Bronchial epithelial cell (primary cell): ENCODE measurements at regions not wholly inside any gene's neighbourhood (a gene's known extent, or its start where the extent isn't known, plus 50 kb on each side); places are given as distances from the start of the nearest gene placed in this dataset.
A peak's percentile ranks its signal among the peaks of the same experiment; 100 is the strongest.

Experiments used
- DNase-seq: peaks from one replicate; pipeline ENCODE4 v3.0.0-alpha.2; 2010; ENCODE audit warnings: low read depth
- FAIRE-seq: peaks from 2 replicates; lab custom pipeline; 2011; peaks lifted over from hg19 to GRCh38; lab: Jason Lieb, UNC
- H3K27me3 ChIP-seq: 2 replicates; pipeline ENCODE4 v1.5.1; 2011; ENCODE audit warnings: low read length; ENCODE audit not compliant: control insufficient read depth, insufficient read depth
- H3K36me3 ChIP-seq: 2 replicates; pipeline ENCODE4 v1.5.1; 2011; ENCODE audit warnings: low read length; ENCODE audit not compliant: control insufficient read depth, insufficient read depth
- H3K4me3 ChIP-seq: 2 replicates; pipeline ENCODE4 v1.5.1; 2011; ENCODE audit warnings: mild to moderate bottlenecking, low read depth, low read length, control low read depth
- TF ChIP-seq, protein P1 (sequence below): IDR thresholded peaks from 2 replicates; pipeline ENCODE4 v1.5.1; 2011; ENCODE audit warnings: mild to moderate bottlenecking, moderate library complexity, low read length, control low read depth, inconsistent platforms; ENCODE audit not compliant: insufficient read depth, severe bottlenecking

DNA sequence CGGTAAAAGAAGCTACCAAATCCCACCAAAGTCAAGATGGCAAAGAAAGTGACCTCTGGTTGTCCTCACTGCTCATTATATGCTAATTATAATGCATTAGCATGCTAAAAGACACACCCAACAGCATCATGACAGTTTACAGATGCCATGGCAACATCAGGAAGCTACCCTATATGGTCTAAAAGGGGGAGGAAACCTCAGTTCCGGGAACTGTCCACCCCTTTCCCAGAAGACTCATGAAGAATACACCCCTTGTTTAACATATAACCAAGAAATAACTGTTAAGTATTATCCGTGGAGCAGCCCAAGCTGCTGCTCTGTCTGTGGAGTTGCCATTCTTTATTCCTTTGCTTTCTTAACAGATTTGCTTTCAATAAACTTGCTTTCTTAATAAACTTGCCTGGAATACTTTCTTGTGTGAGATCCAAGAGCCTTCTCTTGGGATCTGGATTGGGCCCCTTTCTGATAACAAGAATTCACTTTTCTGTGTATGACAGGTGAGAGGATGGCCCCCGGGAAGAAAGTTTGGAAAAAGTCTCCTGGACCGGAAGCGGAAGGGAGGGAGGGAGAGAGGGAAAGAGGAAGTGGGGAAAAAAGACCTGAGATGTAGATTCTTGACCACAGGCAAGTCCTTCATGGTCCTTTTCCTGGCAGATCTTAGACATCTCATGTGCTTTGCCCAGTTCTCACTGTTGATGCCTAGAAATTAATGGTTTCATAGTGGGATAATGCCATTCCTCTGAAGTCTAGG, 146.7 kb upstream of the ID4 start:
- FAIRE-seq, result no peak
- no peak overlapping the region for H3K4me3 ChIP-seq
- peaks cover 6% of the 10 kb centered on the region for H3K27me3 ChIP-seq
- DNase-seq, result no peak
- H3K36me3 ChIP-seq, result no peaks in the 10 kb centered on the region
- TF ChIP-seq, protein P1, sequence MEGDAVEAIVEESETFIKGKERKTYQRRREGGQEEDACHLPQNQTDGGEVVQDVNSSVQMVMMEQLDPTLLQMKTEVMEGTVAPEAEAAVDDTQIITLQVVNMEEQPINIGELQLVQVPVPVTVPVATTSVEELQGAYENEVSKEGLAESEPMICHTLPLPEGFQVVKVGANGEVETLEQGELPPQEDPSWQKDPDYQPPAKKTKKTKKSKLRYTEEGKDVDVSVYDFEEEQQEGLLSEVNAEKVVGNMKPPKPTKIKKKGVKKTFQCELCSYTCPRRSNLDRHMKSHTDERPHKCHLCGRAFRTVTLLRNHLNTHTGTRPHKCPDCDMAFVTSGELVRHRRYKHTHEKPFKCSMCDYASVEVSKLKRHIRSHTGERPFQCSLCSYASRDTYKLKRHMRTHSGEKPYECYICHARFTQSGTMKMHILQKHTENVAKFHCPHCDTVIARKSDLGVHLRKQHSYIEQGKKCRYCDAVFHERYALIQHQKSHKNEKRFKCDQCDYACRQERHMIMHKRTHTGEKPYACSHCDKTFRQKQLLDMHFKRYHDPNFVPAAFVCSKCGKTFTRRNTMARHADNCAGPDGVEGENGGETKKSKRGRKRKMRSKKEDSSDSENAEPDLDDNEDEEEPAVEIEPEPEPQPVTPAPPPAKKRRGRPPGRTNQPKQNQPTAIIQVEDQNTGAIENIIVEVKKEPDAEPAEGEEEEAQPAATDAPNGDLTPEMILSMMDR, result no peak

DNA sequence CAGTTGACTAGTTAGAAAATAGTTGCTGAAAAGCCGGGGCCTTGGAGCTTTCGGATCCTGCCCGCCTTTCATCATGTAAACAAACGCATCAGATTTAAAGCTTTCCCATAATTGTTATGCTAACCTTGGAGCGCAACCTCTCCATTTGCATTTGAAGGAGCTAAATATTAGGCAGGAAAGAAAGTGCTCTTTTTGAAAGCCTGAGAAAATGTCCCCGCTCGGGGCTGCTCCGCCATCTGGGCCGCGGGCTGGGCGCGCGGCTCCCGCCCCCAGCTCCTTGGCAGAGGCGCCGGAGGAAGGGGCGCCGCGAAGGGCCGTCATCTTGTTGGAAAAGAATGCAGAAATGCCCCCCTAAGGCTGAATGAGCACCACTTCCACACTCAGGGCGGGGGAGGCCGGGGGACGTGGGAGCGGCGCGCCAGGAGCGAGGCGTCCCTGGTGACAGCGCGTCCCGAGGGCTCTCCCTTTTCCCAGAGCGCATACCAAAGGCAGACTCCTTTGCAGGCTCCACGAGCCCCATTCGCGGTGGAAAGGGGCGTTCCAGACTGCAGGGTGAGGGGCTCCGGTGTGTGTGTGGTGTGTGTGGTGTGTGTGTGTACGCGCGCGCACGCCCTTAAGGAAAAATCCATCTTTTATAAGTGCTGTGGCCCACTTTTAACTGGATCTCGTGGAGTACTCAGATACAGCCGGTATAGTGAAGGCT, 145.6 kb upstream of the ID4 start:
- Histone ChIP-seq H3K4me3 (no peak overlapping the region), H3K27me3 (peaks cover 6% of the 10 kb centered on the region), H3K36me3 (no peaks in the 10 kb centered on the region)
- FAIRE-seq, result no peak
- no peak for DNase-seq
- TF ChIP-seq, protein P1, result no peak

DNA sequence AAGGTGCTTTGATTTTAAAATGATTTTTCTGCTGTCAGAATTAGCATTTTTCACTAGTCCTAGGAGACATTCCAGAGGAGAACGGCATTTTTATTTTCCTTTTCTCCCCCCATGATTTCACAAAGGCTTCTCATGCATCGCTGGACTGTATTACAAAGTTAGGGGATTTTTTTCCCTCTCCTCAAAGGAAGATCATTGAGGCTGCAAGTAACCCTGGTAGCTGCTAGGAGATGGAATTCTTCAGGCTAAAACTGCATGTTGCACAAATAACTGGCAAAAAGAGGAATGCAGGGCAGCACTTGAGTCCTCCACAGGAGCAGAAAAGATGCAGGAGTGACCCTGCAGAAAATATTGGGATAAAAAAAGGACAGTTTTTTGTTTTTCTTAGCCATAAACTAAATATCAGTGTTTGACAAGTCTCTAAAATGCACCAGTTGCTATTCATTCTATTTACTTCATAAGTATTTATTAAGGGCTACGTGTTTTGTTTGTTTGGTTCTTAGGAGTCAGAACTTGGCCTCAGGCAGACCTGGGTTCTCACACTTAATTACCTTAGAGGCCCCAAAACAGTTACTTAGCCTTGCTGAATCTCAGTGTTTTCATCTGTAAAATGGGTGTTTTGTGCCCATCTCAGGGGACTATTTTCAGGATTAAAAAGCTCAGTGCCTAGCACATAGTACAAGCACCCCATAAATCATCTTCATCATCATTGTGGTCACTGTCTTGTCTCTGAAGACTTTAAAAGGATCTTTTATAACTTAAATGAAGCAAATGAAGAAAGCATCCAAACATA, 144.5 kb upstream of the ID4 start:
- no peak overlapping the region for H3K4me3 ChIP-seq
- FAIRE-seq (no peak), DNase-seq (no peak)
- no peaks in the 10 kb centered on the region for H3K36me3 ChIP-seq
- peaks cover 6% of the 10 kb centered on the region for H3K27me3 ChIP-seq
- TF ChIP-seq, protein P1, result no peak

DNA sequence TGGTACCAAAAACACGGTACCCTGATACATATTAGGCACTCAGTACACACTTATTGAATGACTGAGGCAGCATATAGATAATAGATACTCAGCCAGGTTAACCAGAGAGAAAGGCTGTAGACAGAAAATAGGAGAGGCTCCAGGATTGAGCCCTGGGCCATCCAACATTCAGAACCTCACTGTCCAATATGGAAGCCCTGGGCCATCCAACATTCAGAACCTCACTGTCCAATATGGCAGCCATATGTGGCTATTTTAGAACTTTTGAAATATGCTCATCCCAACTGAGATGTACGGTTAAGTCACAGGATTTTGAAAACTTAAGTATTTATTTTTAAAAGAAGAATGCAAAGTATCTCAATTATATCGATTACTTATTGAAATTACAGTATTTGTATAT, 142.5 kb upstream of the ID4 start:
- H3K36me3 ChIP-seq, result no peaks in the 10 kb centered on the region
- DNase-seq, result no peak
- TF ChIP-seq, protein P1, result no peak
- no peak for FAIRE-seq
- H3K27me3 ChIP-seq, result peaks cover 6% of the 10 kb centered on the region
- no peak overlapping the region for H3K4me3 ChIP-seq

DNA sequence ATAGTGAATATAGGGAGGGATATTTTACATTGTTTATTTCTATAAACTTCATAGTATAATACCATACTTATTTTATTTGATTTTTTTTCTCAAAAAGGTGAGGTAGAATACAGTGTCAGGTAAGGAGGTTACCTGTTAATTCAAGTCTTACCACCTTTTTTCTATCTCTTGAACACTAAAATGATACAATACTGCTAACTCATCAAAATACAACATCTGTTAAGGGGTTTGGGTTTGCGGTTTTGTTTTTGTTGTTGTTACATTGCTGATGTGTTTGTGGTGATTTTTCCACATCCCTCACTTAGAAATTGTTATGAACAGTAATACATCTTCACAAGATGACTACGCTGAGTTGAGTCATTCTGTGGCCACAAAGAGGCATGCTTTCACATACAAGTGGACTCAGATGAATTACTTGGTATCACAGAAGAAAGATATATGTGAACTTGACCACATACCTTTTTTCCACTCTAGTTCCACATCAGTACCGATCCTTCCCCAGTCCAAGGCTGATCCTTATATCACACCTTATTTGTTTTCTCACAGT, 139.4 kb upstream of the ID4 start:
- DNase-seq (peak; percentile 66), FAIRE-seq (no peak)
- Histone ChIP-seq H3K4me3 (no peak overlapping the region), H3K36me3 (no peaks in the 10 kb centered on the region), H3K27me3 (no peaks in the 10 kb centered on the region)
- TF ChIP-seq, protein P1, result no peak
